ENCODE measurements at regions not wholly inside any gene's neighbourhood (a gene's known extent, or its start where the extent isn't known, plus 50 kb on each side); places are given as distances from the start of the nearest gene placed in this dataset.
"Not testable (repeated sequence)": the region's sequence is repeated elsewhere in the genome, so short reads cannot be mapped to it uniquely, and the experiment has no call there.

DNA sequence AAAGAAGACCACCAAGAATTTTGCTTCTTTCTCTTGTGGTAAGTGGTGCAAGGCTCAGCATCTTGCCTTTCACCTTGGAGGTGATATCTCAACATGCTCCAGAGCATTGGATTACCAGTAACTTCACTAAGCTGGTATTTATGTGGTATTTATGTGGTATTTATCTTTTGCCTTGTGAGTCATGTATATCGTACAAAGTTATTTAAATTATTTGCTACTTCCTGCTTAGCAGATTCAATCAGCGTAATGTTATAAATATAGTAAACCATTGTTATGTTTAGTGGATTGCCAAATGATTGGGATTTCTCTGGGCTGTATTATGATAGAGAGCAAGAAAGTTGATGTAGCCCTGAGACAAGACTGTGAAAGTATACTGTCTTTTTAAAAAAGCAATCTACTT, 366.4 kb downstream of the IPO8 start:
- DNase-seq = no peak

GRCh38 chr12:30323008-30323407, 372.7 kb downstream of the IPO8 start:
- no peak for DNase-seq

- DNase-seq = no peak
Measured at GRCh38 chr12:30320561-30320960, 375.1 kb downstream of the IPO8 start.

GRCh38 chr12:30314506-30315100, 381.1 kb downstream of the IPO8 start:
- DNase-seq = no peak

- no peak for DNase-seq
Measured at GRCh38 chr12:30308010-30308717, 387.5 kb downstream of the IPO8 start.

- DNase-seq = no peak
Measured at GRCh38 chr12:30304528-30304927, 391.1 kb downstream of the IPO8 start.

DNA sequence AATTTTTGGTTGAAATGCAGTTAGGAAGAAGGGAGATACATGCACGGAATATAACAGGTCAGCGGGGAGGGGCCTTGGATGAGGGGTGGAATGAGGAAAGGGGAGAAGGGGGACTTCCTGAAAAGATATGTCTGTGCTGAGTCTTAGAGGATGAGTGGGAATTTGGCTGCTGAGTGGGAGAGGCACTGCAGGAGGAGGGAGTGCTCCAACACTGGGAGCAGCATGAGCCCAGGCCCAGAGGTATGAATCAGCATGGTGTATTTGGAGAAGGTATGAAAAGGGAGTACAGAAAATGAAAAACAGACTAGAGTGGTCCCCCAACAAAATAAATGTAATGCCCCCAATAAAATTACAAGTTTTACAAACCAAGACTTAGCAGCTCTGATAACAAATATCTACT, 394.4 kb downstream of the IPO8 start:
- no peak for DNase-seq

GRCh38 chr12:30296486-30296885, 399.2 kb downstream of the IPO8 start:
- DNase-seq = no peak

DNA sequence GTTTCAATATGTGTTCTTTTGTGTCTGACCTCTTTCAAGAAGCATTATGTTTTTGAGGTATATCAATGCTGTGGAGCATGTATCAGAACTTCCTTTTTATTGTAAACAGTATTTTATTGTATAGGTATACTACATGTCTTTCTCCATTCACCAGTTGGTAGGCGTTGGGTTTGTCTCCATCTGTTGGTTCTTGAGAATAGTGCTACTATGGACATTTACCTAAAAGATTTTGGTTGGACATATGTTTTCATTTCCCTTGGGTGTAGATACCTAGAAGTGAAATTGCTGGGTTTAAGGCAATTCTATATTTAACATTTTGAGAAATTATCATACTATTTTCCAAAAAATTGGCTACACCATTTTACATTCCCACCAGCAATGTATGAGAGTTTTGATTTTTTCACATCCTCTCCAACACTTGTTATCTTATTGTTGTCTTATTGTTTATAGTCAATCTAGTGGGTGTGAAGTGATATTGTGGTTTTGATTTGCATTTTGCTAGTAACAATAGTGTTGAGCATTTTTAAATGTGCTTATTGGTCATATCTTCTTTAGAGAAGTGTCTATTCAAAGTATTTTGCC, 409.2 kb downstream of the IPO8 start:
- peak; percentile 62 for DNase-seq

- no peak for DNase-seq
Measured at GRCh38 chr12:30278401-30278800, 417.3 kb downstream of the IPO8 start.

- not testable (repeated sequence) for DNase-seq
Measured at GRCh38 chr12:30272515-30272914, 423.2 kb downstream of the IPO8 start.

- no peak for DNase-seq
Measured at GRCh38 chr12:30269496-30269895, 426.2 kb downstream of the IPO8 start.

DNA sequence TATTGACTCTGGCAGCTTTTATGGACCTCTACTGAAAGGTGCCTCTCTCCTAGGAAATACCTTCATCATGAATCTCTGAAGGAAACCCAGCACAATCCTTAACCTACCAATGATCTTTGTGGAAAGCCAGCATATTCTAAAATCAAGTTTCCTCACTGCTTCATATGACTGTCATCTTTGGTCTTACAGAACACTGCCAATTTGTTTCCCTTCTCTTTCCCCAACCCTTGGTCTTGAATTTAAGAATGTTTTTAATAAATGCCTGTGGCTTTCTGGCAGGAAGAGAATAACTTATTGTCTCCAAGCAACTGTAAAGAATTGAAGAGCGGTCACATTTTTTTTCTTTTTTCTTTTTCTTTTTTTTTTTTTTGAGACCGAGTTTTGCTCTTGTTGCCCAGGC, 427.6 kb downstream of the IPO8 start:
- DNase-seq = no peak

GRCh38 chr12:30263434-30263833, 432.2 kb downstream of the IPO8 start:
- DNase-seq = no peak

DNA sequence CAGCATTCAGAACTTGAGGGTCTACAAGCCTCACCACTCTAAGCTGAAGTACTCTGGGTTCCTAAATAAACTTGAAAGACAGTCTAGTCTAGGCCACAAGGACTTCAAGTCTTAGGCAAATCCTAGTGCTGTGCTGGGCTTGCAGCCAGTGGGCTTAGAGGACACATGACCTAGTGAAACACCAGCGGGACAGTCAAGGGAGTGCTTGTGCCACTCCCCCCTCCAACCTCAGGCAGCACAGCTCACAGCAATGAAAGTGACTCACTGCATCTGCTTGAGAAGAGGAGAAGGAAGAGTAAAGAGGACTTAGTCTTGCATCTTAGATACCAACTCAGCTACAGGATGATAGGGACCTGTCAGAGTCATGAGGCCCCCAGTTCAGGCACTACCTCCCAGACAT, 438.1 kb downstream of the IPO8 start:
- no peak for DNase-seq

- DNase-seq = no peak
Measured at GRCh38 chr12:30251546-30251945, 444.1 kb downstream of the IPO8 start.

DNA sequence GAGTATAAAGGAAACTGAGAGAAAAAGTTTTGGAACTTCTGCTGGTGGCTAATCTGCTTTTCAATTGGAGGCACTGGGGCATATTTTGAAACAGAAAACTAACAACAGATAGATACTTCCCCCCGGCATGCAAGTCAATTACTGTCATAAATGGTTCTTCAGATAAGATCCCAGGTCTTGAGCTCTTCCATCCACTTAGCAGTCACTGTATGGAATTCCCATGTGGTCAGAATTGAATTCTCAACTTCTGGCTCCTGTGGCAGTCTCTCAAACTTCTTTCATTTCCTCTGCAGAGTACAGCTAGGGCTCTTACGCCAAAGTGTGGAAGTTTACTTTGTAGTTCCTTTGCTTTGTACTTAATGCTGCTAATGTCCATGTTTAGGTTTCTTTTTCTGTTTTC, 452.2 kb downstream of the IPO8 start:
- no peak for DNase-seq

DNA sequence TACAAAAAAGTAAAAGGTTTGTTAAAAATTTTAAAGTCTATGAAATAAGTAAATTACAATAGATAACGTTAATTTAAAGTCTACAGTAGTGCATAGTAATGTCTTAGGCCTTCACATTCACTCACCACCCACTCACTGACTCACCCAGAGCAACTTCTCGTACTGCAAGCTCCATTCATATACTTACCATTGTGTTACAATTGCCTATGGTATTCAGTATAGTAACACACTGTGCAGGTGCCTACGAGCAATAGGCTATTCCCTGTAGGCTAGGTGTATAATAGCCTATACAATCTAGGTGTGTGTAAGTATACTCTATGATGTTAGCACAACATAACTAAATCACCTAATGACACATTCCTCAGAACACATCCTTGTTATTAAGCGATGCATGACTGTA, 435.3 kb upstream of the TMTC1 start:
- DNase-seq = no peak

DNA sequence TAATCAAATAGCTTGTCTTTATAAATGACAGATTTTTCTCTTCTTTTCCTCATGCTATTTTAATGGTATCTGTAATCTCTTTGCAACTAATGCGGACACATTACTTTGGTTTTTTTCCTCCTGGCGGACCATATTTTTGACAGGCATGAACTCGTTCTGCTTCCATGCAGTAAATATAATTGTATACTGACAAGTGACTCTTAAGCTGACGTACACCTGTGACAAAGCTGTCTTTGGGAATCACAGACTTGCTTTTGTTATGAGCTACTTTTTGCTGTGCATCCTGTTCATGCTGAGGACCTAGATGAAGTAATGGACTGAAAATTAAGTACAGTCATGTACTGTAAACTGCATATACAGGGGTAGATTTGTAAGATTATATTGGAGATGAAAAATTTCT, 434.3 kb upstream of the TMTC1 start:
- DNase-seq = no peak

GRCh38 chr12:30213166-30213565, 429.4 kb upstream of the TMTC1 start:
- no peak for DNase-seq

DNA sequence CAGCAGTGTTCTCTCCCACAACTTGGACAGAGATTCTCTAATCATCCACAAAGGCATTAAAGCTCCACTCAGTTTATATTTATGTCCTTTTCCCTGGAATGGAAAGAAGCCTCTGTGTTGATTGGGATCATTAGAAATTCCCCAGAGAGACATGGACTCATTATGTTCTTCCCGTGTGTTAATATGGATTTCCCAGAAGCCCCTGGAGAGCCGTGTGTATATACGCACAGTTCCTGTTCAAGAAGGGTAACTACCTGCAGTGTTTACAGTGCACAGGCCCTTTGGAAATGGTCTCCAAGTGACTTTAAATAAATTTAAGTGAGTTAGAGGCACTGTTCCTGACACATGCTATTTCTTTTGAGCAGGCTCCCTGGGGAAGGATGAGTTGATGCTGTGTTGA, 428.0 kb upstream of the TMTC1 start:
- DNase-seq = no peak

DNA sequence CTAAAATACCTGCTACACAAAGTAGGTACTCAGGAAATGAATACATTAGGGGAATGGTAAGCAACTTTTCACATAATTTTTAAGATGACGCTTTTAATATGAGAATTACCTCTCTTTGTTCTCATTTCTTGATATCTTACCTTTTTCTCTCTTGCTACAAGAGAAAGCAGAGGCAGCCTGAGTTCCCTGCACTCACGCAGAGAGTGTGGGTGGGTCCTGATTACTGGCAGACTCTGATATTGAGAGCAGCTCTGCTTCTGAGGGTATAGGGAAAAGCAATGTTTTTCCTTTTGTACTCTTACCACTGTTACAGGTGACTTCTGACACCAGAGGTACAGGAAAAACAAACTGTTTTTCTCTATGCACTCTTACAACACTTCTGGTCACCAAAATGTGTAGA, 420.2 kb upstream of the TMTC1 start:
- DNase-seq = no peak

- DNase-seq = no peak
Measured at GRCh38 chr12:30202521-30203254, 418.9 kb upstream of the TMTC1 start.

All from OCI-M1 (cell line).